ENCODE measurements at regions not wholly inside any gene's neighbourhood (a gene's known extent, or its start where the extent isn't known, plus 50 kb on each side); places are given as distances from the start of the nearest gene placed in this dataset.

DNA sequence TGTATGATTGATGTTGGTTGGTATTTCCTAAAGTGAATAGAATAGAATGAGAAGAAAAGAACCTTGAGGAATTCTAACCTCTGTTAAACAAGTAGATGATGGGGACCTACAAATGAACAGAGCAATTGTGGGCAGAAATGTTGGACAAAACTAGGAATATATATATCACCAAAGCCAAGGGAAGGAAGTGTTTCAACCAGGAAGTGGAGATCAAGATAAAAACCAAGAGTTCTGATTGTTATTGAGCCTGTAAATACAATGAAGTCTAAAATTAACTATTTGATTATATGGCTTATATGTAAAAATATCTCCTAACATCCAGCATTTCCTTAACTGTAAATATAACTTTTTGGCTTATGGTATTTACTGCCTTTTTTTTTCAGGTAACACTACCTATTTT is 730.0 kb downstream of the SOCS6 start:
- TF ChIP-seq, protein P1, sequence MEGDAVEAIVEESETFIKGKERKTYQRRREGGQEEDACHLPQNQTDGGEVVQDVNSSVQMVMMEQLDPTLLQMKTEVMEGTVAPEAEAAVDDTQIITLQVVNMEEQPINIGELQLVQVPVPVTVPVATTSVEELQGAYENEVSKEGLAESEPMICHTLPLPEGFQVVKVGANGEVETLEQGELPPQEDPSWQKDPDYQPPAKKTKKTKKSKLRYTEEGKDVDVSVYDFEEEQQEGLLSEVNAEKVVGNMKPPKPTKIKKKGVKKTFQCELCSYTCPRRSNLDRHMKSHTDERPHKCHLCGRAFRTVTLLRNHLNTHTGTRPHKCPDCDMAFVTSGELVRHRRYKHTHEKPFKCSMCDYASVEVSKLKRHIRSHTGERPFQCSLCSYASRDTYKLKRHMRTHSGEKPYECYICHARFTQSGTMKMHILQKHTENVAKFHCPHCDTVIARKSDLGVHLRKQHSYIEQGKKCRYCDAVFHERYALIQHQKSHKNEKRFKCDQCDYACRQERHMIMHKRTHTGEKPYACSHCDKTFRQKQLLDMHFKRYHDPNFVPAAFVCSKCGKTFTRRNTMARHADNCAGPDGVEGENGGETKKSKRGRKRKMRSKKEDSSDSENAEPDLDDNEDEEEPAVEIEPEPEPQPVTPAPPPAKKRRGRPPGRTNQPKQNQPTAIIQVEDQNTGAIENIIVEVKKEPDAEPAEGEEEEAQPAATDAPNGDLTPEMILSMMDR (IDR thresholded peaks at IDR 0.05), result no peak
- TF ChIP-seq POLR2A (IDR thresholded peaks at IDR 0.05), result no peak
